ENCODE measurements at regions not wholly inside any gene's neighbourhood (a gene's known extent, or its start where the extent isn't known, plus 50 kb on each side); places are given as distances from the start of the nearest gene placed in this dataset.
"Not testable (repeated sequence)": the region's sequence is repeated elsewhere in the genome, so short reads cannot be mapped to it uniquely, and the experiment has no call there.

DNA sequence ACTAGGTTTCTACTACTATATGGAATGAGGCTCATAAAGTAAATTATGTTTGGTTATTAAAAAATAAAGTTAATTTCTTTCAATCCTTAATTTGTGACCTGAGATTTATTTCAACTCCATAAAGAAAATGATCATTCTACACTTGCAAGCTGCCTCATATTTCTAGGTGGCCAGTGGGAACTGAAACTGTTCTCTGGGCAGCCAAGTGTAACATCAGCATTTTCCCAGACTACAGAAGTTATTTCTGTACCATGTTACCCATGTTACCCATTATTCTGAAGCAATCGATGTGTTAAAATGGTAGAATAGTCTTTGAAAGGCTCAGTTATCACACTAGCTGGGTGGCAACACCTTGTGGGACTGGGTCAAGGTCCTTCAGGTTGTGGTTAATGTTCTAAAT, 139.3 kb upstream of the FBXO11 start:
- DNase-seq = no peak

DNA sequence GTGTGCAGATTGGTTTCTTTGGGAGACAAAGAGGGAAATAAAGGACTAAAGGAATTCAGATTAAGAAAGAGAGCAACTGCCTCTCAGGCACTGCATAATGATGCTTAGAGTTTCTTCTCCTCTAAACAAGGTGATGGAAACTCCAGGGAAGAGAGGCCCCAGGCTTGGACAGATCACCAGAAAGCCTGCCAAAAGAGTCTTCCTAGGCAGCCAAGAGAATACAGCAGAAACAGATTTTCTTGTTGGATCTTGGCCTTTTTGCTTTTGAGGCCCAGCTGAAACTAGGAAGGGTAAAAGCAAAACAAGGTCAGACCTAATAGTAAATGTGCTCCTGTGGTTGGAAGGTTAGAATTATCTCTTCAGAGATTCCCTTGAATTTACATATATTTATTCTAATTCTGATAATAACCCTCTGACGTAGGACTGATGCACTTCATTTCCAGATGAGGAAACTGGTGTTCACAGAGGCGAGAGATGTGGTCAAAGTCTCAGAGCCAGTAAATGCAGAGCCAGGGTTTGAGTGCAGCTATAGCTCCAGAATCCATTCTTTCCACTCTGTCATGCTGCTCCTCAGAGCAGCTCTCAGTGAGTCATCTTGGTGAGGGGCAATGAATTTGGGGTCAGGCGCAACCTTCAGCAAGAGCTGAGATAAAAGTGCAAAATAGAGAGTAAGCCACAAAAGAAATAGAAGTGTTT, 142.3 kb upstream of the FBXO11 start:
- DNase-seq = no peak

DNA sequence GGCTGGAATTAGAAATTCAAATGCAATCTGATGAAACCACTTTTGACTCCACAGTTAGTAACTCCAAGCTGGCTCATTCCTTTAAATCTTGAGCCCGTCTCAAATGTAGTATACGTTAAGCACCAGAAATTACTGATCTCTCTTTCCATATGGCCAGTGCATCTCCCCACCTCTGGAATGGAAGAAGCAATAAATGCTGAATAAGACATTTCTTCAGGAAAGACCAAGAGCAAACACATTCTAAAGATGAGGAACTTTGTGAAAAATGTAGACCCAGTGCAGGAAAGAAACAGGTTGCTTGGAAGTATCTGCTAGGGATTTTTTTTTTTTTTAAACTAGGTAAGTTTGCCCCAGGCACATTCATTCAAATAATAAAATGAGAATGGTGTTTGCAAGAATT, 143.1 kb upstream of the FBXO11 start:
- no peak for DNase-seq

DNA sequence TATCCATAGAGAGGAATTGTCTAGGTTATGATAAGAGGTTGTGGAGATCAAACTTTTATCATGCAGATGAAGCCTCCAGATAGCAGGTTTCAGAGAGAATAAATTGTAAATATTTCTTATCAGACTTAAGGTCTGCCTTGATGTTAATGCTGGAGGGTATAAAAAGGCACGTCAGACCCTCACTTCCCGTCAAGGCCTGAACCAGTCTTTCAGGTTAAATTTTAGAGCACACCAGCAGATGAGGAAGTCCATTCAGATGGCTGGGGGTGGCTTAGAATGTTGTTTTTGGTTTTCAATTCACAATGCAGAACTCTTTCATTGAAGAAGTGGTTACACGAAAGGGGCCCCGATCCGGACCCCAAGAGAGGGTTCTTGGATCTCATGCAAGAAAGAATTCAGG, 144.4 kb upstream of the FBXO11 start:
- no peak for DNase-seq

DNA sequence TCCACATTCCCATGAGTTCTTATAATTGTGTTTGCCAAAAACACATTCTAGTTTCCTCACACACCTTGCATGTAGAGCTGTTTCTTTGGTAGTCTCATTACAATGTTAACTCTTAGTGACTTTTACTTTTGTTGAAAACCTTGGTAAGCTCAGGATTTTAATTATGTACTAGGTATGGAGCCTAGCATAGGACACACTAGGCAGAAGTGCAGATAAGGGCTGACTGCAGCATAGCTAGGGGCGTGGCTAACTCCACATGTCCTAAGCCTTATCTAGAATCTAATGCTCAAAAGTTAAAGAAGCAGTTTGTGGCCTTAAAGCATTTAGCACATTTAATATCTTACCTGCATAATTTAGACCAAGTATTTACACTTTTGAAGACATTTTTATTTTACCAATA, 153.7 kb upstream of the FBXO11 start:
- DNase-seq = no peak

DNA sequence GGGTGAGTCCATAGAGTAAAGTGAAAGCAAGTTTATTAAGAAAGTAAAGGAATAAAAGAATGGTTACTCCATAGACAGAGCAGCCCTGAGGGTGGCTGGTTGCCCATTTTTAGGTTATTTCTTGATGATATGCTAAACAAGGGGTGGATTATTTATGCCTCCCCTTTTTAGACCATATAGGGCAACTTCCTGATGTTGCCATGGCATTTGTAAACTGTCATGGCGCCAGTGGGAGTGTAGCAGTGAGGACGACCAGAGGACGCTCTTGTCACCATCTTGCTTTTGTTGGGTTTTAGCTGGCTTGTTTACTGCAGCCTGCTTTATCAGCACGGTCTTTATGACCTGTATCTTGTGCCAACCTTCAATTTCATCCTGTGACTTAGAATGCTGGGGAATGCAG, 155.4 kb upstream of the FBXO11 start:
- not testable (repeated sequence) for DNase-seq

DNA sequence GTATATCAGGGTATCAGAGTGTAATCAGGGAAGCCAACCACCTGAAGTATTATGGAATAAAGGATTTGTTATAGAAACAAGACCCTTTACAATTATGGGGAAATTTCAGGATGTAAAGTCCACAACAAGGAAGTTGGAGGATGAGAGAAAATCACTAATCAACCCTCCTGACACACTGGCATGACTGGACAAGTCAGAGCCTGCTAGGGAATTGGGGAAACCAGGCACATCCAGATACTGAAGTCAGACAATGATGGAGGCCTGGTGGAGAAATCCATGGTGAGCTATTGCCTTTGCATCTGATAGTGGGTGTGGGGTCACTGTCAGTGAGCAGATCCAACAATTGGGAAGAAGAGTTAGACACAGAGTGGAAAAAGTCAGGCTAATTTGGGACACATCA, 158.8 kb upstream of the FBXO11 start:
- DNase-seq = no peak

DNA sequence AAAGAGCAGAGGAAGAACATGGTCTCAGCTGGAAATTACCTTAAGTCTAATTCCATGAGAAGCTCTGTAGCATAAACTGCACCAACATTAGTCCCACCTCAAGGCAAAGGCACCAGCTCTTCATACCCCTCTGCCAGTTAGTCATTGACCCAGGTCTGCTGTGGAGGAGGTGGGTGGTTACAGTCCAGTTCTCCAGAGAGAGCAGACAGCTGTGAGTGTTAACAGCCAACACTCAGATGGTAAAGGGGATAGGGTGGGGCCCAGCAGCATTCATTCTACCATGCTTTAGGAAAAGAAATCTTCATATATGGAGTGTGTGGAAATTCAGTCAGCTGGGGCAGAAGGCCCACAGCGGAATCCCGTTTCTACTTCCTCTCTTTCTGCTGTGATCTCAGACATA, 159.7 kb upstream of the FBXO11 start:
- DNase-seq = no peak

DNA sequence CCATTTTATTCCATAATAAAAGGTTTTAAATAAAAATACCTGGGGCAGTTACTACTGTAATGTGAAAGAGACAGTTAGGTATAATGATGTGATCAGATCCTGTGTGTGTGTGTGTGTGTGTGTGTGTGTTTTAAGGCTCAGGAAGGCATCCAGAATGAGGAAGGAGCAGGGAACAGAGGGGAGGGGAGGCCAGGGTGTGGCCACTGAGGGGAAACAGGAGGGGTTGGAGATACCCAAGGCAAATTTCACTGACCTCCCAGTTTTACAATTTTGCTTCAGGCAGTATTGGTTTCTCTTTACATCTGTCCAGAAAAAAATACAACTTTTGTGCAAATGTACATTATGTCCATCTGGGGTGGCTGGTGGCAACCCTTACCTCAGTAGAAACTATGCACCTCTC, 163.5 kb upstream of the FBXO11 start:
- peak in 1 of 2 donors; percentile 2 for DNase-seq

DNA sequence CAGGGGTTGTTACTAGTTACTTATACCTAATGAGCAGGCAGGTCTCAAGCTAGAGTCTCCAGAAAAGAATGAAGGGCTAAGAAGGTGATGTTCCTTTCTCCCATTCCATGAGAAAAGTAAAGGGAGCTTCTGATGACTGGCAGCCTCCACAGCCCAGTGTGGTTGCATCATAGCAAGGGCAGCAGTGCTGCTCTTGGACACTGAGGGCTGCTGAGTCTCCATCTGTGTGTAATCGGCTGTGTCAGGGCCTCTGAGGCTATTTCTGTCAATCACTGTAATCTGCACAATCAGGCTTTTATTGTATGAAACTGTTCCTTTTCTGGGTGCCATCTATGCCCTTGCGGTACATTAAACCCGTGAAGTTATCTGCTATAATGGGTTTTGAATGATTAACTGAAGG, 164.1 kb upstream of the FBXO11 start:
- DNase-seq = no peak

DNA sequence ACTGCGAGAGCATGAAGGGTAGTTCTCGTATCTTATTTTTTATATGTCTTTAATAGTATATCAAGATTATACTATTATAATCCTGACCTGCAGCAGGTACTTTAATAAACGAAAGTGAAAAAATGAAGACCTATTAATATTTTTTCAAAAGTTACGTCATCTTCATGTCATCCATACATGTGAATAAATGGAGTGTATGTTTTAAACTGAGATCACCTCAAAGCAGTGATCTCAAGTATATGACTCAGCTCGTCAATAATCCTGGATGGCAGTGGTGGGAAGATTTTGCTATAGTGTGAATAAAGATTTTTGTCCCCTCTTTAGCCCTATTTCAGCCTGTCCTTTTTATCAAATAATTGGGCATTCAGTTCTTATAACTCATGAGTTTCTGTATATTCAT, 166.3 kb upstream of the FBXO11 start:
- DNase-seq = no peak

DNA sequence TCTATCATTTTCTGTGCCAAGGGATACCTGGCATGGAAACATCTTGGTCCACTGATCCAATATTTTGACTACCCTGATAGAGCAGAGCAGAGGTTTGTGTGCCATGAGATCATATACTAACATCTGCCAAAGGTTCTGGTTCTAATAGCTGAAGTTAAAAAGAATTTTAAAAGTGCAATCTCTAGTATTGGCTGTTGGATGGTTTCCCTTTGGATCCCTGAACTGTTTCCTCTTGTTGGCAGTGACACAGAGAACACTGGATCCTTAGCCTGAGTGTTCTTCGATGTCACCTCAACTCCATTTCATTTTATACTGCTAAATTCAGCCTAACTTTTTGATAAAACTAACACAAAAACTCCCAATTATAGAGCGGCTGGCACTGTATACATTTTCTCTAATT, 169.3 kb upstream of the FBXO11 start:
- no peak for DNase-seq

DNA sequence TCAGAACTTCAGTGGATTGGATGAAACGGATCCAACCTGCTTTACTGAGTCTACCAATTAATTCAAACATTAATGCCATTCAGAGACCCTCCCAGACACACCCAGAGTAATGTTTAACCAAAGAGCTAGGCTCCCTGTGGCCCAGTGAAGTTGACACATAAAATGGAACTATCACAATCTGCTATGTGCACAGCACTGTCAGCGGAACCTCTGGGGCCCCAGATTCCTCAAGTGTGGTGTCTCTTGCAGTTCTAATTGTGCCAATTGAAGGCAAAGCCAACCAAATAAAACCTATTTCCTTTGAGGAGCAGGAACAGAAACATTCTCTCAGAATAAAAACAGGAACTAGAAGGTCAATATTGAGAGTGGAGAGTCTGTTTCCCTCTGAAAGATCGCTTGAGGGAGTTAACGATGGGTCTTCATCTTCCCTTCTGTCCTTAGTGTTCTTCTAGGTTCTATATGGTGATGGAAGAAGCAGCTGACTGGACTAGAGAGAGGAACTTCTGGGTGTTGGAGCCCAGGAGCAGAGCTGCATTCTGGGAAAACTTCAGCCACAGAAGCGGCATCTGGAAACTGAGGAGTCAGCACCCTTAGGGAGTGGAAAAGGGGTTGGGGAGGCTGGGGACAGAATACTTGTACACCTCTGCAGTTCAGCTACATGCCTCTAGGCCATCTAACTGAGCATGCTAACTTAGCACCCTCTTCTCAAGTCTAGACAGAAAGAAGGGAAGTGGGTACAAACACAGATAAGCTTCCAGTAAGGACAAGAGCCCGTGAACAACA, 174.4 kb upstream of the FBXO11 start:
- DNase-seq = peak; percentile 12 to 25

DNA sequence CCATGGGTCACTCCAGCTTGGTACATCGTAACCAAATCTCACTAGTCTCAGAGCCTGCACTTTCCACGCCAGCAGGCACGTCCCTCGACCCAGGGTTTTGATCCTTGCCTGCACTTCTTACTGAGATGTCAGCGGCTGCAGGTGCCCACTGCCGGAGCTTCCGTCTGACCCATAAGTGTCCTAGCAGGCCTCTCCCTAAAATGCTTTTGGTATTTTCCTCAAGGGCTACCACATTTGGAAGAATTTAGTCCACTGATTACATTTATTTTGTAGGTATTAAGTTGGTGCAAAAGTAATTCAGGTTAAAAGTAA, 175.0 kb upstream of the FBXO11 start:
- DNase-seq = no peak

DNA sequence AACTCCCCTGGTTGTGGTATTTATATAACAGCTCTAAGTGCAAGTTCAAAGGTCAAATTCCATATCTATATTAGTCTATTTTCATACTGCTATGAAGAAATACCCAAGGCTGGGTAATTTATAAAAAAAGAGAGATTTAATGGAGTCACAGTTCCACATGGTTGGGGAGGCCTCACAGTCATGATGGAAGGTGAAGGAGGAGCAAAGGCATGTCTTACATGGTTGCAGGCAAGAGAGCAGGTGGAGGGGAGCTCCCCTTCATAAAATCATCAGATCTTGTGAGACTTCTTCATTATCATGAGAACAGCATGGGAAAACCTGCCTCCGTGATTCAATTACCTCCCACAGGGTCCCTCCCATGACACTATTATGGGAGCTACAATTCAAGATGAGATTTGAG, 179.6 kb upstream of the FBXO11 start:
- DNase-seq = no peak

DNA sequence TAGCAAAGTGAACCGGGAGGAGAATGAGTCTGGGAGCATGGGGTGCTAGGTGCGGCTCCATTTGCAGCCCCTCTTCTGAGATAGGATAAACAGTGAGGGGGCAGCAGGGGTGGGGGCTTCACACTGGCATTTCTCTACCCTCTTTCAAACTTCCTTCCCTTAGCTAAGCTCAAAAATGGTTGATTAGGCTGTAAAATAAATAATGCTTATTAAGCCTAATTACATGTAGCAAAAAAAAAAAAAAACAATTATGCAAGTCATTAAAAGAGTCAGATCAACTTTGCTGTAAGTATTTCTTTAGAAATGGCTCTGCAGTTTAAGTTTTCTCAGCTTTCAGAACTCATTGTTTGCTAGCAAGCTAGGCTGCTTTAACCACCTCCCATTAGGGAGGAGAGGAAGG, 182.7 kb upstream of the FBXO11 start:
- no peak for DNase-seq

DNA sequence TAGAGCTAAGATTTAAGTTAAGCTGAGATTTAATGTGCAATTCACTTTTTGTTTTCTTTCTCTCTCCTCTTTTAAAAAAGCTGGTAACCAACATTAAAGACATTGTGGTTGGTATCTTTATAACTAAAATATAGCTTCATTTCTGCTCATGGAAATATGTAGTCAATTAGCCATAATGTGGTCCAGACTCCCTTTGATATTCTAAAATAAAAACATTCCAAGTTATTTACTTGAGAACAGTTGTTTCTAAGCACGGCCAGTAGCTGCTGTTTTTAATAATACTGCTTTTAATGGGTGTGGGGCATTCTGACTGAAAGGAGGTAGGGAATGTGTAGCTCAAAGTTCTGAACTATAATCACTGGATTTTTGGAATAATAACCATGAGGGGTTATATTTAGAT, 183.3 kb upstream of the FBXO11 start:
- no peak for DNase-seq

DNA sequence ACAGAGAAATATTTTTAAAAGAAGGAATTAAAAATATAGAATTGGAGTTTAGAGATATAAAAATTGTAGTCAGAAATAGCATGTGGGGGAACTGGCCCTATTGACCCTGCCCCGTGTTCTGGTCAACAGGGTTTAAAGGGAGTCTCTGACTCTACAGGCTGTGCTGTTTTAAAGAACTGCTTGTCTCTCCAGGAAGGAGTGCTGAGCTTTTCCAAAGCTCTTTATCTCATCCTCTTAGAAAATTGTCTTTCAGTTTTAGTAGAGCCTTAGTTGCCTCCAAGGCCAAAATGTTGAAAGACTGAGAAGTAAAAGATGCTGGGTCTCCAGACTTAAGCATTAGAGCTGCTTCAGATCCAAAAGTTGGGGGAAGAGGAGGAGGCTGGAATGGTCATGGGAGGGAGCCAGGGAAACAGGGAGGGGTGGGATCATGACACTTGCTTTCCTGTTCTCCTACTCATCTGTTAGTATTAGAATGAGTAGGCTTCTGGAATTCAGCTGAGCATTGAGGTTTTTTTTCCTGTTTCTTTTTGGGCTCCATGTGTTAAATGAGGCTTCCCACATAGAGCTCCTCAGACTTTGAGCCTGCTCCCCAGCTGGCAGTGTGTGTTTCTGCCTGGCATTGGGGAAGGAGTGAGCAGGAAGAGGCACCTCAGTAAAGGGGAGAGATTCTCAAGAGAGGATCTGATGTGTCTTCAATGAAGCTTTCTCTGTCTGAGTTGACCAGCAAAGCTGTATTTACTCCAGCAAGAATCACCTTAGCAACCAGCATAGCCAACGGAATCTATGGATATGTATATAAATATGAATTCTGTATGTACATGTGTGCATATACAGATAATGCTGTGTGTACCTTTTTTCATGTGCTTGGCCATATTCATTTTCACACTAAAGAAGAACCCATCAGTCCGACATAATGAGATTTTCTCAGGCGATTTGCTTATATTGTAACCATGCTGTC, 186.8 kb upstream of the FBXO11 start:
- DNase-seq = no peak

DNA sequence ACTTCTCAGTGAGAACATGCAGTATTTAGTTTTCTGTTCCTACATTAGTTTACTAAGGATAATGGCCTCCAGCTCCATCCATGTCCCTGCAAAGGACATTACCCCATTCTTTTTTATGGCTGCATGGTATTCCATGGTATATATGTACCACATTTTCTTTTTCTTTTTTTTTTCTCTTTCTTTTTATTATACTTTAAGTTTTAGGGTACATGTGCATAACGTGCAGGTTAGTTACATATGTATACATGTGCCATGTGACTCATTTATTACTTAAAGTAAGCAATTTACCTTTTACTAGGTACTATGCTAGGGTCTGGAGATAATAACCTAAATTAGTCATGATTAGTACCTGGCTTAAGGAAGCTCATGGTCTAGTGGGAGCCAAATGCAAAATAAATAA, 190.5 kb upstream of the FBXO11 start:
- not testable (repeated sequence) for DNase-seq

DNA sequence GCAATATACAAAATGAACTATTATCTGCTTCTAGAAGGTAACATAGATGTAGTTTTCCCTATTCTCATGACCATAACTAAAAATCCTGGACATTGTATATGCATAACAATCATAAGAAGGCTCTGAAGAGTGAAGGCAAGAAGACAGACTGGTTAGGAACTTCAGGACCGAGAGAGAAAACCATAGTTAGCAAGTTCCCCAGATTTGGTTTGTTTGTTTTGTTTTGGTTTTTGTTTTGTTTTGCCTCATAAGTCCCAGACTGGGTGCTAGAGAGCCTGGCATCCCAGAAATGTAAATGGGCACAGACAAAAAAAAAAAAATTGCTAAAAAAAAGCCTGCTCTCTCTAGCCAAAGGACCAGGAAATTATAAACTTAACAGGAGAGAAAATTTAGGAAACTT, 192.2 kb upstream of the FBXO11 start:
- DNase-seq = no peak

DNA sequence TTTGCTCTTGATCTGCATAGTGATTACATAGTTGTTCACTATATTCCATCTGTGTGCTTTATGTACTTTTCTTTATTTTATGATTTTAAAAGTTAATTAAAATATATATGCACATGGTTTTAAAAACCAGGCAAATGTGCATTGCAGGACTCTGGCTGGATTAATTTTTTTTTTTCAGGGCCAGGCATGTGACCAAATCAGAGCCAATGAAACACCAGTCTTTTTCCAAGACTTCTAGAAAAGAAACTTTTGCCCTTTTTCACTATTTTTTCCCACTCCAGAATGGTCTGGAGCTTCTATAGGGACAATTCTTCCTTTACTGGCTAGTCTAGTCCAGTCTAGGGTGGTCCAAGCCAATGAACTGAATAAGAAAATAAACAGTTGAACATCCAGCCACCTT, 198.1 kb upstream of the FBXO11 start:
- no peak for DNase-seq

DNA sequence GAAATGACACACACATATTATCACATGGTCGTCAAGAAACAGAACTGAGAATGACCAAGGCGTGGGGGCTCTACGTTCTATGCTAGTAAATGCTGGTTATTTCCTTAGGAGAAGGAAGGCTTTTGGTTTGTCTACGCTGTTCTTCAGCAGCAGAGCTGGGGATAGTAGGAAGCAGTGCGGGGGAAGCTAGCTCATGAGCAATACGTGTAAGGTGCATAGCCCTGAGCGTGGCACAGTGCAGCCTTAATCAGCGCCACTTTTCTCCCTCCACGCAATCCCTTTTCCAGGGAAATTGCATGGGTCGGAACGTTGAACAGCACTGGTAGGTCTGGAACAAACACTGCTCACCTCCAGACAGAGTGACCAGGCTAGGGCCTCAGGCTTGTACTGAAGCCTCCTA, 199.6 kb upstream of the FBXO11 start:
- peak in 1 of 2 donors; percentile 27 for DNase-seq

DNA sequence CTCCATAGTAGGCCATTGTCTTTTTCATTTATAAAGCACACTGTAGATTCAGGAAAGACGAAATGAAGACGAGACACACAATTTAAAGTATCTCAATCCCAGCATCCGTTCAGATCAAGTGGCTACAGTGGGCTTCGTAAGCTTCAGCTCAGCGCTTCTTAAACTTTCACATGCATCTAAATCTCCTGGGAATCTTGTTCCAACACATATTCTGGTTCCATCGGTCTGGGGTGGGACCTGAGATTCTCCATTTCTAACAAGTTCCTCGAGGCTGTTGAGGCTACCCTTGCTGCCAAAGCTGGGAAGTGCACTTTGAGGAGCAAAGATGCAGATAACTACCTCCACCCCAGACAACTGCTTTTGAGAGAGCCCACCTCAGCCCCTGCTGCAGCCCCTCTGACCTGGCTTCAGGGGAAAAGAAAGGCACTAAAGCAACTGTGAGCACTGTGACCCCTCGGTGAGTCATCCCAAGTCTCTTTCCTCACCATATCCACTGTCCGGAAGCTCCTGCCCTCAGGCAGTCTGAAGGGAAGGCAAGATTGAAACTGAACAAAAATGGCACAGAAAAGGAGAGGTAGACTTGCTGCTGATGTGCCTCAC, 201.1 kb upstream of the FBXO11 start:
- DNase-seq = peak in 1 of 2 donors; percentile 35
